GM19395 (cell line): ENCODE measurements at regions not wholly inside any gene's neighbourhood (a gene's known extent, or its start where the extent isn't known, plus 50 kb on each side); places are given as distances from the start of the nearest gene placed in this dataset.
"Not testable (repeated sequence)": the region's sequence is repeated elsewhere in the genome, so short reads cannot be mapped to it uniquely, and the experiment has no call there.

ENCODE experiments used
- ATAC-seq: cut with Tn5 transposase; IDR thresholded peaks from one replicate; pipeline ENCODE4 v1.9.1; 2021; ENCODE audit warnings: mild to moderate bottlenecking, moderate library complexity; ENCODE audit not compliant: unreplicated experiment

- ATAC-seq = no peak
Observed at GRCh38 chr7:156397249-156397648, 243.3 kb upstream of the RNF32 start.

GRCh38 chr7:156389116-156389692, 251.4 kb upstream of the RNF32 start:
- no peak for ATAC-seq

DNA sequence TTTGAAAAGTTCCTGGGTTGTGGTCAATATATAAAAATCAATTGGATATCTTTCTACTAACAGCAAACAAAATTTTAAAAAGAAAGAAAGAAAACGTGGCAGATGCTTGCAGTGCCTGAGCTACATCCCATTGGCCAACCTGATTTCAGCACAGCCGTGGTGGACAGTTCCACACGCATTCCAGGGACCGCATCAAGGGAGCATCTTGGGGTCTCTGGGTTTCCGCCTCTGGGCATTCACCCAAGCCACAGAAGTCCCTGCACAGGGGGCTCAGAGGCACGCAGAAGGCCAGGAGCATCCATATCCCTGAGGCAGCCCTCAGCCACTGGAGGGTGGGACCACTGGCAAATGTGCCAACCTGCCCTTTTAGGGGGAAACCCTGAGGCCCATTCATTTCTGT, 254.5 kb upstream of the RNF32 start:
- no peak for ATAC-seq

- ATAC-seq = no peak
Observed at GRCh38 chr7:156384706-156385105, 255.9 kb upstream of the RNF32 start.

- ATAC-seq = no peak
Observed at GRCh38 chr7:156383526-156383925, 257.0 kb upstream of the RNF32 start.

DNA sequence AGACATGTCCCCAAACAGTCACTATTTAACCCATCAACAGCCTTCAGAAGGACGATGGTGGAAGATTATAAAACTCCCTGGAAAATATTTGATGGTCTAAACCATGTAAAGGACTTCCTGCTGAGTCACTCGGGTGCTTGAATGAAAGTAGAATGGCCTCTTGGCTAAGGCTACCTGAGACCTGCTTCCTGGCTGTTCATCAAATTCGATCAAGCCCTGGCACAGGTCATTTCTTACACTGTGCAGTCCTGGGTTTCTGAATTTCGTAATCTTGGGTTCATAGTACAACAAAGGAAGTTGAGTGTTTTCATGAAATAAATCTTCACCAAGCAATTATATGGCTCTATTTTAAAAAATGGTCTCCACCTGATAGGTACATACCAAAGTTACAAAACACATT, 260.3 kb upstream of the RNF32 start:
- no peak for ATAC-seq

- ATAC-seq = no peak
Observed at GRCh38 chr7:156379324-156380070, 261.1 kb upstream of the RNF32 start.

DNA sequence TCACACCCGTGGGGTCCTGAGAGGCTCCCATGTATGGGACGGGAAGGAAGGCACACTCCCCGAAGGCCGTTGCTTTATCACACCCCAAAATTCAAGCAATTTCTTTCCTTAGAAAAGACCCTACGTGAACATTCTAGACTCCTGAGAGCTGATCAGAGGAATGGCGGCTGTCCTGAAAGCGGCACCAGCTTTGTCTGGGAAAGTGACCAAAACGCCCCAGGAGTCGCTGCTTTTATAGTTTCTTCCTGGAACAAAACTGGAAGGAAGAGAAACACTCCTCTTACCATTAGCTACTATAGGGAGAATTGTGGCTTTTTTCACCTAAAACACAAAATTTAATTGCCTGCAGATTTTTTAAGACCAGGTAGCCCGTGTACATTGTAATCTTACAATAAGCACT, 261.8 kb upstream of the RNF32 start:
- ATAC-seq = no peak

GRCh38 chr7:156376317-156376716, 264.3 kb upstream of the RNF32 start:
- no peak for ATAC-seq

DNA sequence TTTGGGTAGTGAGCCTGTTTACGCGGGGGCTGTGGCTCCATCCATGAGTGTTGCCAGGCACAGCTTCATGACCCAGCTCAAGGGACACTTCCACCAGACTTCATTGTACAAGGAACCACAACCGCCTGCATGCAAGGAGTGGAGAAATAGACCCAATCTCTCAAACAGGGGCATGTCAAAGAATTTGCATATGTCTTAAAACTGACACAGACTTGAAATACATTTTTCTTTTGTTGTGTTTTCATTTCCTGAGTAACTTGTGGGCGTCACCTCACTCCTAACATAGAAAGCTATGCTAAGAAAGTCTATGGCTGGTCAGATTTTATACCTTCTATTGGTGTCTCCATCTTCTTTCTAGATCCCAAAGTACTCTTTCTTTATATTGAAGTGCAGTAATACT, 266.2 kb upstream of the RNF32 start:
- ATAC-seq = no peak

GRCh38 chr7:156369929-156370328, 270.6 kb upstream of the RNF32 start:
- ATAC-seq = not testable (repeated sequence)

- no peak for ATAC-seq
Observed at GRCh38 chr7:156368053-156368843, 272.3 kb upstream of the RNF32 start.

- no peak for ATAC-seq
Observed at GRCh38 chr7:156363751-156364150, 276.8 kb upstream of the RNF32 start.

DNA sequence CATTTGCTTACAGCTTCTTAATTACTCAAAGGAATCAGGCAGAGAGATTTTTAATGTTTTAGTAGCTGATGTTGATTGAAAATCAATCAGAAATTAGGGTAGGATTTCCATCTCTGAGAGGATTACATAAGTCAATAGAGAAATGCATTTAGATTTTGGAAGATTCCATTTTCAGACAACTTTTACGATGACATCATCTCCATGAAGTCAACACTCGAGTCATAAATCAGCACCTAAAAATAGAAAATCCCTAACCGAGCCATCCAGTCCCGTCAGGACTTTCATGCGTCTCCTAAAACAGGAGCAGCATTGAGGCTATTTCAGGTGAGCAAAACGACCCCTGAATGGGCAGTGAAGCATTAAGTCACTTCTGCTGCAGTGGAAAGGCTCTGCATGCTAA, 279.7 kb upstream of the RNF32 start:
- no peak for ATAC-seq

DNA sequence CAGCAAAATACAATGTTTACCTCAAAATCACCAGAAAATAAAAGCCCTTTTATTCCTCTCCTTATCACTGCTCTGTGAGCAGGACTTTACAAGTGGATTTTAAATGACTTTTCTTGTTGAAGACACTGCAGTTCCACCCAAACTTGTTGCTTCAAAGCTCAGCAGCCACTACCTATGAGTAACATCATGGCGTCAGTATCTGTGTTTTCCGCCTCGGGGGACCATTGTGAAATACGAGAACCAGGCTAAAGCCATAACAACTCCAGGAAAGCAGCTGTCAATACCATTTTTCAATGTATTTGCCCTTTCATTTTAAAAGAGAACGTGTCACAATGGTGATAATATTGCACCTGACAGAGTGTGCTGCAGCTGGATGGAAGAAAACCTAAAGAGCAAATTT, 284.0 kb upstream of the RNF32 start:
- ATAC-seq = no peak

DNA sequence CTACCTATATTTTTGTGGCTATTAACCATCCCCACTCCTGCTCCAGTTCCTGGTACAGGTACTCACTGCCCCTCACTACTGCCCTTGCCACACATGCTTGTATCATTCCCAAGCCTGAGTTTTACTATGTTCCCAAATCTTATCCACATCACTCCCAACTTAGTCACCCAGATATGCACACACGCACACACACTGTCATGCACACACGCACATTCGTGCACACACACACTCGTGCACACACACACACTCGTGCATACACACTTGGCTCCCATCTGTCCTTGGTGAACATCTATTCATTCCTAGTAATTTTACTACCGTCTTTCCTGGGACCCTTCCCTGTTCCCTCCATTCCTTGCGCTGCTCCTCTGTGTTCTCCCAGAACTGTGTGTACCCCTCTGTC, 287.2 kb upstream of the RNF32 start:
- ATAC-seq = no peak

DNA sequence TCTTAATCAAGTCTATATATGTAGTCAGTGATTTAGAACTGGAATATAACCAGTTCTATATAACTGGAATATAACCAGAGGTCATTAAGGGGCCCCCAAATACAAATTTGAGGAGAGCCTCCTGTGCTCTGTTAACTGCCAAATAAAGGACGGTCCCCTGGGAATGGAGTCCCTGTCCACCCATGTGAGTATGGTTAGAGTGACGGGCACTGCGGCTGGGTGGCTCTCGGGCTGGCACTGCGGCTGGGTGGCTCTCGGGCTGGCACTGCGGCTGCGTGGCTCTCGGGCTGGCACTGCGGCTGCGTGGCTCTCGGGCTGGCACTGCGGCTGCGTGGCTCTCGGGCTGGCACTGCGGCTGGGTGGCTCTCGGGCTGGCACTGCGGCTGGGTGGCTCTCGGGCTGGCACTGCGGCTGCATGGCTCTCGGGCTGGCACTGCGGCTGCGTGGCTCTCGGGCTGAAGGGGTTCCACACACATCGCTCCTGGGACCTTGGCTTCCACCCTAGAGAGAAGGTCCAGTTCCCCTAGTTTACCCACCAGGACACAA, 292.8 kb upstream of the RNF32 start:
- not testable (repeated sequence) for ATAC-seq

DNA sequence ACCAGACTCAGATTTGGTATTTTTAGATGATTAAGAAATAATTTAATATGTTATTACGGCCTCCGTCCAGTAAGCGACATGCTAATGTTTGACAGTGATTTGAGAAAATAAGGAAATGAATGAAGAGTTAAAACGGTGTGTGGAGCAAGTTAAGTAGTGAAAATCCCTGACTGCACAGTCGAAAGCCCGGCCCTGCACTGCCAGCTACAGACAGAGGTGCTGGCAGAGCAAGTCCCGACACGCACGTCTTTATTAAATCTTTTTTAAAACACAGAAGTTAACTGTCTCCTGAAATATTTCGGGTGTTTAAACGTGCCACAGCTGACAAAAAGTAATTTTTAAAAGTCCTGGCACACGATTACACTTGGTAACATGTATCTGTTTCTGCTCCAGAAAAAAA, 293.4 kb upstream of the RNF32 start:
- ATAC-seq = no peak

DNA sequence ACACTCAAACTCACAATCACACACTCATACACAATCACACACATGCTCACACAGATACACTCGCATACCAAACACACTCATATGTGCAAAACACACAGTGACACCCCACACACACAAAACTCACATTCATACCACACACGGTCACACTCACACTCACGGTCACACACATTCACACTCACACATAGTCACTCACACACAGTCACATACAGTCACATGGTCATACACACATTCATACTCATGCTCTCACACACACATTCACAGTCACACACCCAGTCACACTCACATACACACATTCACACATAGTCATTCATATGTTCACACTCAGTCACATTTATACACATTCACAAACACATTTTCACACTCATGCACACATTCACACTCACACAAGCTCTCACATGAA, 296.0 kb upstream of the RNF32 start:
- no peak for ATAC-seq

DNA sequence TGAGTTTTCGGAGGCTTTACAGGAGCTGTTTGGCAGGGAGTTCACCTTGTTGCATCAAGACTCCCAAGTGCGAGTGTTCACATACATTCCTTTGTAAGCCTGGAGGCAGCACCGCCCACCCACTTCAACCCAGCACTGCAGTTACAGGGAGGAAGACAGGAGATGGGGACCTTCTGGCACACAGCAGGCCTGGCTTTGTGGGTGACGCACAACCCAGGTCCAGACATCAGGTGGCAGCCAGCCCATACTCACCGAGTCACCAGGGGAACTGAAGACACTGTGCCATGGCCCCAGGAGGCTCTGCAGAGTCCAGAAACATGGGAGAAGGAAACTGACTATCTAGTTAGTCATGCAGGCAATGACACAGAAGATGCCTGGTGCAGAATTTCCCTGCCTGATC, 305.9 kb upstream of the RNF32 start:
- no peak for ATAC-seq

- no peak for ATAC-seq
Observed at GRCh38 chr7:156327916-156328315, 312.7 kb upstream of the RNF32 start.

DNA sequence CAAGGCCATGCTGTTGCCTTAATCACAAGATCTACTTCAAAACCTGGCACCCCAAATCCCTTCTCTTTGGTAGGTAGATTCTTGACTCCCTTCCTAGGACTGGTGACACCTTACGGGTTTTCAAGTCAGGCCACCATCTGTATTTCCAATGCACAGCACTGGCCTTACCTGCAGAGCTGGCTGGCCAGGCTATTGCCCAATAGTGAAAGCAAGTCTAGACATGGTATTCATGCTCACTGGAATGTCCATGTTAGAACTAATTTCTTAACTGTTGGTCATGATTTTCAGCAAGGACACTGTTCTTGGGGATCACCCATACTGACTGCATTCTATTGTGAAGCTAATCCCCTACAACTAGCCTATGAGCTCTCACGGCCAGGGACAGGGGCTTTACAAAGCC, 313.1 kb upstream of the RNF32 start:
- no peak for ATAC-seq
